SU-DHL-6 (cell line): ENCODE measurements at regions not wholly inside any gene's neighbourhood (a gene's known extent, or its start where the extent isn't known, plus 50 kb on each side); places are given as distances from the start of the nearest gene placed in this dataset.

Experiments
- EZH2phosphoT487 ChIP-seq: fragments of 200-600 bp; sonication (generic), shearing (Covaris generic); conservative IDR thresholded peaks from 2 replicates; pipeline ENCODE4 v1.6.1; 2018; ENCODE audit warnings: mild to moderate bottlenecking, antibody characterized with exemption, low read length, moderate library complexity, mixed read lengths
- TF ChIP-seq, protein P1 (sequence below): fragments of 200-600 bp; sonication (generic); IDR thresholded peaks from one replicate; pipeline ENCODE4 v1.5.1; 2017; ENCODE audit warnings: antibody characterized with exemption, mild to moderate bottlenecking, low read length, moderate library complexity; ENCODE audit not compliant: insufficient read depth, poor library complexity, severe bottlenecking

DNA sequence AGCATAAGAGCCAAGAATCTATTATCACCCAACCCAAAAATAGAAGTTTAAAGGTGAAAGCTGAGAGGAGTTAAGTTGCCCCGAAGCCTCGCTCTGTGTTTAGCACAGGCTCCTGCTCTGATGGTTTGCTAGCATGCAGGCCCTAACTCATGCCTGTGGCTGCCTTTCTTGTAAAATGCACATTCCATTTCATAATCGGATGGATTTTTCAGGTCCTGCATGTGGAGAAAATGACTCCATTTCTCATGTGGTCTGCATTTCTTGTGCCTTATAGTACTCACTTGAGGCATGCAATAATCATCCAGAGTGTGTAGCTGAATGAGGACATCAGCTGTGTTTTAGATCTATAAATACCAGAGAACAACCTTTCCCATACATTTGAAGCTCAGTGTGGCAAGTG lies 381.8 kb downstream of the CPS1 start:
- TF ChIP-seq, protein P1, sequence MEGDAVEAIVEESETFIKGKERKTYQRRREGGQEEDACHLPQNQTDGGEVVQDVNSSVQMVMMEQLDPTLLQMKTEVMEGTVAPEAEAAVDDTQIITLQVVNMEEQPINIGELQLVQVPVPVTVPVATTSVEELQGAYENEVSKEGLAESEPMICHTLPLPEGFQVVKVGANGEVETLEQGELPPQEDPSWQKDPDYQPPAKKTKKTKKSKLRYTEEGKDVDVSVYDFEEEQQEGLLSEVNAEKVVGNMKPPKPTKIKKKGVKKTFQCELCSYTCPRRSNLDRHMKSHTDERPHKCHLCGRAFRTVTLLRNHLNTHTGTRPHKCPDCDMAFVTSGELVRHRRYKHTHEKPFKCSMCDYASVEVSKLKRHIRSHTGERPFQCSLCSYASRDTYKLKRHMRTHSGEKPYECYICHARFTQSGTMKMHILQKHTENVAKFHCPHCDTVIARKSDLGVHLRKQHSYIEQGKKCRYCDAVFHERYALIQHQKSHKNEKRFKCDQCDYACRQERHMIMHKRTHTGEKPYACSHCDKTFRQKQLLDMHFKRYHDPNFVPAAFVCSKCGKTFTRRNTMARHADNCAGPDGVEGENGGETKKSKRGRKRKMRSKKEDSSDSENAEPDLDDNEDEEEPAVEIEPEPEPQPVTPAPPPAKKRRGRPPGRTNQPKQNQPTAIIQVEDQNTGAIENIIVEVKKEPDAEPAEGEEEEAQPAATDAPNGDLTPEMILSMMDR = no peak
- no peak for TF ChIP-seq EZH2phosphoT487
